ES-I3 (cell line): ENCODE measurements at regions not wholly inside any gene's neighbourhood (a gene's known extent, or its start where the extent isn't known, plus 50 kb on each side); places are given as distances from the start of the nearest gene placed in this dataset.

ENCODE experiments used
- H3K36me3 ChIP-seq: 2 replicates; pipeline ENCODE4 v1.6.1; 2013; ENCODE audit warnings: mild to moderate bottlenecking, low read length, control low read depth, moderate library complexity; ENCODE audit not compliant: insufficient read depth
- H3K4me1 ChIP-seq: 2 replicates; pipeline ENCODE4 v1.6.1; 2013; ENCODE audit warnings: mild to moderate bottlenecking, control low read depth, low read length; ENCODE audit not compliant: insufficient read depth
- H3K9ac ChIP-seq: 2 replicates; pipeline ENCODE4 v1.6.1; 2013; ENCODE audit warnings: low read depth, mild to moderate bottlenecking, low read length, moderate library complexity
- H3K9me3 ChIP-seq: 2 replicates; pipeline ENCODE4 v1.6.1; 2013; ENCODE audit warnings: mild to moderate bottlenecking, low read length, moderate library complexity; ENCODE audit not compliant: control insufficient read depth, insufficient read depth

- Histone ChIP-seq H3K9me3 (no peaks in the 10 kb centered on the region), H3K4me1 (no peaks in the 10 kb centered on the region), H3K36me3 (peaks cover 3% of the 10 kb centered on the region; the same call in 1 of the 2 replicates), H3K9ac (no peak overlapping the region)
Observed at GRCh38 chr19:27775395-27775794, 1437.6 kb downstream of the UQCRFS1 start.

- H3K4me1 ChIP-seq: no peaks in the 10 kb centered on the region
- no peak overlapping the region for H3K9ac ChIP-seq
- H3K36me3 ChIP-seq: peaks cover 3% of the 10 kb centered on the region; the same call in 1 of the 2 replicates
- no peaks in the 10 kb centered on the region for H3K9me3 ChIP-seq
Observed at GRCh38 chr19:27774827-27775226, 1438.1 kb downstream of the UQCRFS1 start.

- no peaks in the 10 kb centered on the region for H3K9me3 ChIP-seq
- H3K4me1 ChIP-seq: no peaks in the 10 kb centered on the region
- no peak overlapping the region for H3K9ac ChIP-seq
- peaks cover 3% of the 10 kb centered on the region; the same call in 1 of the 2 replicates for H3K36me3 ChIP-seq
Observed at GRCh38 chr19:27774337-27774736, 1438.6 kb downstream of the UQCRFS1 start.

- Histone ChIP-seq H3K36me3 (peaks cover 3% of the 10 kb centered on the region; the same call in 1 of the 2 replicates), H3K9ac (no peak overlapping the region), H3K4me1 (no peaks in the 10 kb centered on the region), H3K9me3 (no peaks in the 10 kb centered on the region)
Observed at GRCh38 chr19:27773318-27774094, 1439.4 kb downstream of the UQCRFS1 start.

GRCh38 chr19:27772059-27772458, 1440.9 kb downstream of the UQCRFS1 start:
- Histone ChIP-seq H3K36me3 (peaks cover 1% of the 10 kb centered on the region; the same call in 1 of the 2 replicates), H3K9me3 (no peaks in the 10 kb centered on the region), H3K9ac (no peak overlapping the region), H3K4me1 (no peaks in the 10 kb centered on the region)

- H3K9me3 ChIP-seq: no peaks in the 10 kb centered on the region
Observed at GRCh38 chr19:27770095-27770494, 1442.9 kb downstream of the UQCRFS1 start.

GRCh38 chr19:27767234-27767633, 1445.7 kb downstream of the UQCRFS1 start:
- H3K9me3 ChIP-seq: no peaks in the 10 kb centered on the region
- H3K36me3 ChIP-seq: no peaks in the 10 kb centered on the region
- no peak overlapping the region for H3K9ac ChIP-seq
- H3K4me1 ChIP-seq: no peaks in the 10 kb centered on the region

More at GRCh38 chr19:27770095-27770494, 1442.9 kb downstream of the UQCRFS1 start:
- Histone ChIP-seq H3K4me1 (no peaks in the 10 kb centered on the region), H3K36me3 (no peaks in the 10 kb centered on the region), H3K9ac (no peak overlapping the region)

- Histone ChIP-seq H3K9me3 (no peaks in the 10 kb centered on the region), H3K36me3 (no peaks in the 10 kb centered on the region), H3K9ac (no peak overlapping the region), H3K4me1 (no peaks in the 10 kb centered on the region)
Observed at GRCh38 chr19:27765912-27766725, 1446.8 kb downstream of the UQCRFS1 start.

- Histone ChIP-seq H3K36me3 (no peaks in the 10 kb centered on the region), H3K9me3 (no peaks in the 10 kb centered on the region), H3K4me1 (no peaks in the 10 kb centered on the region), H3K9ac (no peak overlapping the region)
Observed at GRCh38 chr19:27765397-27765796, 1447.6 kb downstream of the UQCRFS1 start.

- Histone ChIP-seq H3K9me3 (no peaks in the 10 kb centered on the region), H3K4me1 (no peaks in the 10 kb centered on the region), H3K9ac (no peak overlapping the region), H3K36me3 (no peaks in the 10 kb centered on the region)
Observed at GRCh38 chr19:27764186-27764804, 1448.7 kb downstream of the UQCRFS1 start.

- Histone ChIP-seq H3K9ac (no peak overlapping the region), H3K4me1 (no peaks in the 10 kb centered on the region), H3K9me3 (no peaks in the 10 kb centered on the region), H3K36me3 (no peaks in the 10 kb centered on the region)
Observed at GRCh38 chr19:27762933-27763332, 1450.0 kb downstream of the UQCRFS1 start.

- Histone ChIP-seq H3K4me1 (no peaks in the 10 kb centered on the region), H3K9ac (no peak overlapping the region), H3K9me3 (no peaks in the 10 kb centered on the region), H3K36me3 (no peaks in the 10 kb centered on the region)
Observed at GRCh38 chr19:27759896-27760295, 1453.1 kb downstream of the UQCRFS1 start.

GRCh38 chr19:27758626-27759505, 1454.1 kb downstream of the UQCRFS1 start:
- Histone ChIP-seq H3K9me3 (no peaks in the 10 kb centered on the region), H3K9ac (no peak overlapping the region), H3K4me1 (no peaks in the 10 kb centered on the region), H3K36me3 (no peaks in the 10 kb centered on the region)

GRCh38 chr19:27754700-27755099, 1458.3 kb downstream of the UQCRFS1 start:
- H3K9ac ChIP-seq: no peak overlapping the region
- no peaks in the 10 kb centered on the region for H3K9me3 ChIP-seq
- no peaks in the 10 kb centered on the region for H3K36me3 ChIP-seq
- H3K4me1 ChIP-seq: no peaks in the 10 kb centered on the region
